Loucy (cell line): ENCODE measurements at regions not wholly inside any gene's neighbourhood (a gene's known extent, or its start where the extent isn't known, plus 50 kb on each side); places are given as distances from the start of the nearest gene placed in this dataset.

ENCODE experiments used
- CTCF ChIP-seq: fragments of 200-600 bp; sonication (generic); conservative IDR thresholded peaks from 2 replicates; pipeline ENCODE4 v1.5.1; 2014; ENCODE audit warnings: mild to moderate bottlenecking, antibody characterized with exemption, low read length
- EZH2phosphoT487 ChIP-seq: fragments of 200-600 bp; IDR thresholded peaks from 2 replicates; pipeline ENCODE4 v1.6.1; 2018; ENCODE audit warnings: antibody characterized with exemption, mild to moderate bottlenecking, moderate library complexity, borderline replicate concordance

GRCh38 chr7:76122516-76123239 is 74.8 kb downstream of the MDH2 start:
- TF ChIP-seq CTCF: no peak
- no peak for TF ChIP-seq EZH2phosphoT487
